ENCODE measurements at regions not wholly inside any gene's neighbourhood (a gene's known extent, or its start where the extent isn't known, plus 50 kb on each side); places are given as distances from the start of the nearest gene placed in this dataset.

- Mint-ChIP-seq H3K27me3 (ENCODE audit: low read depth) (no peaks in the 10 kb centered on the region), H3K27ac (peak overlapping the region; percentile 73 to 82 (median 77)), H3K9me3 (peaks cover 4% of the 10 kb centered on the region), H3K4me1 (peaks cover 24% of the 10 kb centered on the region), H3K4me3 (no peak overlapping the region), H3K36me3 (ENCODE audit: low read depth) (no peaks in the 10 kb centered on the region)
- no peak for TF ChIP-seq CTCF (IDR thresholded peaks at IDR 0.05; ENCODE audit: unreplicated experiment in 3 of 3)
Observed at GRCh38 chr21:27070861-27071670, 104.2 kb upstream of the ADAMTS5 start.

- Mint-ChIP-seq H3K36me3 (ENCODE audit: low read depth) (no peaks in the 10 kb centered on the region), H3K4me3 (no peak overlapping the region), H3K27me3 (ENCODE audit: low read depth) (no peaks in the 10 kb centered on the region), H3K27ac (peak overlapping the region; percentile 79 to 91 (median 85)), H3K9me3 (peaks cover 18% of the 10 kb centered on the region), H3K4me1 (peaks cover 24% of the 10 kb centered on the region)
- TF ChIP-seq CTCF (IDR thresholded peaks at IDR 0.05; ENCODE audit: unreplicated experiment in 3 of 3): no peak
Observed at GRCh38 chr21:27068811-27069210, 101.9 kb upstream of the ADAMTS5 start.

GRCh38 chr21:27067226-27067625 lies 100.3 kb upstream of the ADAMTS5 start:
- Mint-ChIP-seq H3K27ac (no peak overlapping the region), H3K36me3 (ENCODE audit: low read depth) (peaks cover 5% of the 10 kb centered on the region), H3K4me1 (peaks cover 30% of the 10 kb centered on the region), H3K27me3 (ENCODE audit: low read depth) (no peaks in the 10 kb centered on the region), H3K4me3 (no peak overlapping the region), H3K9me3 (peaks cover 28% of the 10 kb centered on the region)
- no peak for TF ChIP-seq CTCF (IDR thresholded peaks at IDR 0.05; ENCODE audit: unreplicated experiment in 3 of 3)

- no peak for TF ChIP-seq CTCF (IDR thresholded peaks at IDR 0.05; ENCODE audit: unreplicated experiment in 3 of 3)
- Mint-ChIP-seq H3K4me3 (no peak overlapping the region), H3K9me3 (peaks cover 27% of the 10 kb centered on the region), H3K27ac (peak overlapping the region in 2 of 3 experiments; percentile 66 to 68), H3K36me3 (ENCODE audit: low read depth) (peaks cover 5% of the 10 kb centered on the region), H3K4me1 (peaks cover 10% of the 10 kb centered on the region), H3K27me3 (ENCODE audit: low read depth) (no peaks in the 10 kb centered on the region)
Observed at GRCh38 chr21:27062443-27062842, 95.6 kb upstream of the ADAMTS5 start.

GRCh38 chr21:27061770-27062169 lies 94.9 kb upstream of the ADAMTS5 start:
- peaks cover 27% of the 10 kb centered on the region for H3K9me3 Mint-ChIP-seq

More at GRCh38 chr21:27061770-27062169, 94.9 kb upstream of the ADAMTS5 start:
- Mint-ChIP-seq H3K4me3 (no peak overlapping the region), H3K4me1 (peaks cover 10% of the 10 kb centered on the region), H3K27ac (peak overlapping the region in 1 of 3 experiments; percentile 68), H3K36me3 (ENCODE audit: low read depth) (peaks cover 5% of the 10 kb centered on the region), H3K27me3 (ENCODE audit: low read depth) (no peaks in the 10 kb centered on the region)
- no peak for TF ChIP-seq CTCF (IDR thresholded peaks at IDR 0.05; ENCODE audit: unreplicated experiment in 3 of 3)

Measured in nephron (organoid).